HepG2 (cell line): ENCODE measurements at regions not wholly inside any gene's neighbourhood (a gene's known extent, or its start where the extent isn't known, plus 50 kb on each side); places are given as distances from the start of the nearest gene placed in this dataset.

Experiments
- ARHGAP35 ChIP-seq: sonication (generic); formaldehyde crosslinking; IDR thresholded peaks from 2 replicates; pipeline ENCODE4 v1.9.0; 2022; ENCODE audit warnings: mild to moderate bottlenecking, inconsistent platforms, moderate library complexity, missing genetic modification reagents, borderline replicate concordance
- CHD4 ChIP-seq: fragments of 200-600 bp; sonication (generic); IDR thresholded peaks from 2 replicates; pipeline ENCODE4 v1.7.0; 2017; ENCODE audit warnings: mild to moderate bottlenecking, low read length, borderline replicate concordance
- KLF11 ChIP-seq: IDR thresholded peaks from 2 replicates; pipeline ENCODE4 v1.6.1; 2016; ENCODE audit warnings: missing compliant biosample characterization
- ZNF318 ChIP-seq: sonication (generic); formaldehyde crosslinking; IDR thresholded peaks from 2 replicates; pipeline ENCODE4 v1.4.0; 2020; ENCODE audit warnings: mild to moderate bottlenecking, missing genetic modification reagents

GRCh38 chr3:94406595-94406994, 343.7 kb downstream of the NSUN3 start:
- TF ChIP-seq KLF11 (no peak), ARHGAP35 (CRISPR knock-in tag) (no peak), ZNF318 (CRISPR knock-in tag) (no peak), CHD4 (no peak)
